ENCODE measurements at regions not wholly inside any gene's neighbourhood (a gene's known extent, or its start where the extent isn't known, plus 50 kb on each side); places are given as distances from the start of the nearest gene placed in this dataset.

- no peak for TF ChIP-seq CTCF (IDR thresholded peaks at IDR 0.05; ENCODE audit: low read depth, low read length)
- peak; percentile 28 to 29 for DNase-seq (ENCODE audit: low read depth in 2 of 2)
- no peak overlapping the region for H3K4me3 ChIP-seq (replicated peaks in 1 of 2; ENCODE audit: low read depth in 2 of 2, low read length in 2 of 2)
Observed at GRCh38 chr18:75544496-75544895, 117.0 kb upstream of the SMIM21 start.

GRCh38 chr18:75544051-75544481 lies 116.6 kb upstream of the SMIM21 start:
- TF ChIP-seq CTCF (IDR thresholded peaks at IDR 0.05; ENCODE audit: low read depth, low read length): no peak
- no peak overlapping the region for H3K4me3 ChIP-seq (replicated peaks in 1 of 2; ENCODE audit: low read depth in 2 of 2, low read length in 2 of 2)
- peak; percentile 12 to 32 for DNase-seq (ENCODE audit: low read depth in 2 of 2)

- peak; percentile 56 to 82 for DNase-seq (ENCODE audit: low read depth in 2 of 2)
- no peak overlapping the region for H3K4me3 ChIP-seq (replicated peaks in 1 of 2; ENCODE audit: low read depth in 2 of 2, low read length in 2 of 2)
- no peak for TF ChIP-seq CTCF (IDR thresholded peaks at IDR 0.05; ENCODE audit: low read depth, low read length)
Observed at GRCh38 chr18:75538727-75539126, 111.2 kb upstream of the SMIM21 start.

- no peak for TF ChIP-seq CTCF (IDR thresholded peaks at IDR 0.05; ENCODE audit: low read depth, low read length)
- DNase-seq (ENCODE audit: low read depth in 2 of 2): peak; percentile 28 to 56
- H3K4me3 ChIP-seq (replicated peaks in 1 of 2; ENCODE audit: low read depth in 2 of 2, low read length in 2 of 2): no peak overlapping the region
Observed at GRCh38 chr18:75533950-75534349, 106.4 kb upstream of the SMIM21 start.

- no peak for TF ChIP-seq CTCF (IDR thresholded peaks at IDR 0.05; ENCODE audit: low read depth, low read length)
- peak in 1 of 2 donors; percentile 7 for DNase-seq (ENCODE audit: low read depth in 2 of 2)
Observed at GRCh38 chr18:75533209-75533608, 105.7 kb upstream of the SMIM21 start.

GRCh38 chr18:75531851-75532459 lies 104.5 kb upstream of the SMIM21 start:
- no peak for DNase-seq (ENCODE audit: low read depth in 2 of 2)
- H3K4me3 ChIP-seq (replicated peaks in 1 of 2; ENCODE audit: low read depth in 2 of 2, low read length in 2 of 2): no peak overlapping the region
- no peak for TF ChIP-seq CTCF (IDR thresholded peaks at IDR 0.05; ENCODE audit: low read depth, low read length)

More at GRCh38 chr18:75533209-75533608, 105.7 kb upstream of the SMIM21 start:
- H3K4me3 ChIP-seq (replicated peaks in 1 of 2; ENCODE audit: low read depth in 2 of 2, low read length in 2 of 2): no peak overlapping the region
